H7 (cell line): ENCODE measurements at regions not wholly inside any gene's neighbourhood (a gene's known extent, or its start where the extent isn't known, plus 50 kb on each side); places are given as distances from the start of the nearest gene placed in this dataset.

ENCODE experiments used
- DNase-seq: peaks from one replicate; pipeline ENCODE4 v3.0.0; 2012
- H3K27me3 ChIP-seq: 2 replicates; pipeline ENCODE4 v1.6.0; 2011; ENCODE audit warnings: mild to moderate bottlenecking, low read length; ENCODE audit not compliant: control insufficient read depth, insufficient read depth
- H3K36me3 ChIP-seq: replicated peaks from 2 replicates; pipeline ENCODE4 v1.5.1; 2011; ENCODE audit warnings: low read length; ENCODE audit not compliant: control insufficient read depth, insufficient read depth
- H3K4me3 ChIP-seq: 2 replicates; pipeline ENCODE4 v1.5.1; 2011; ENCODE audit warnings: low read depth, mild to moderate bottlenecking, control low read depth, low read length, moderate library complexity; ENCODE audit not compliant: insufficient read depth

DNA sequence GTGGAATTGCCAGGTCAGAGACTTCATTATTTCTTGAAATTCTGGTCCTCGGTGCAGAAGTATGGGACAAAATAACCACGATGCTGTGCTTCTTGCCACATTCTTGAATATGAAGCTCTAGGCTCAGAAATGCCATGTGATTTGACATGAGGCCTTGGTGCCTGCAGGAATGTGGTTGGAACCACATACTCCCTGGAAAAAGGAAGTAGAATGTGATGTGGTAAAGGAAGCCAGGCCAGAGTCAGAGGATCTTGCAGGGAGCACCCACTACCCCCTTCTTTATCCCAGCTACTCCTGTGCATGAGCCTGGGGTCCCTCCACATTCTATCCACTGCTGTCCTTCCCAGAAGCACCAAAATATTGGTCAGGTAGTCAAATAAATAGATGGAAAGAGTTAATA, 80.9 kb downstream of the FOXD1 start:
- DNase-seq = no peak
- H3K4me3 ChIP-seq = no peak overlapping the region
- H3K36me3 ChIP-seq = no peaks in the 10 kb centered on the region
- H3K27me3 ChIP-seq = no peaks in the 10 kb centered on the region

DNA sequence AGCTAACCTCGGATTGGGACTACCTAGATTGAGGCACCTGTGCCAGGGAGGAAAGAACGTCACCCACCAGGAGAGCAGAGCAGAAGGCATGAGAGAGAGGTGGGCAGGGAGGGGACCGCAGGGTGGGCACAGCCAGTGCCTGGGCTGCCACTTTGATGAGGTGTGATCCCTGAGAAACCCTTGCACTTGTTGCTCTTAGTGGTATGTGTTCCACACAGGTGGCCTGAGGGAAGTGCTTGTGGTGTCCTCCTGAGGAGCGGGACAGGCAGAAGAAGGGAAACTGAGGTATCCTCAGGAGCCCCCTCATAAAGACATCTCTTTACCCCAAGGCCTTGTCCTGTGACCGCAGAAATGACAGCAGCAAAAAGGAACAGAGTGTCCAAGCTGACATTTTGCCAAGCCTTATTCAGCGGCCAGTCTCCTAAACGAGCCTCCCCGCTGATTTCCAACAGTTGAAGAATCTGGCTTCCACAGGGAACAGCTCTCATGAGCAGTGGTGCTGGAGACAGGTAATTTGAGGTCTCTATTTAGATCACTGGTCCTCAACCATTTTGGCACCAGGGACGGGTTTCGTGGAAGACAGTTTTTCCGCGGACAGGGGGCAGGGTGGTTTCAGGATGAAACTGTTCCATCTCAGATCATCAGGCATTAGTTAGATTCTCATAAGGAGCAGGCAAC, 82.4 kb downstream of the FOXD1 start:
- Histone ChIP-seq H3K27me3 (no peaks in the 10 kb centered on the region), H3K36me3 (no peaks in the 10 kb centered on the region), H3K4me3 (no peak overlapping the region)
- DNase-seq = no peak

DNA sequence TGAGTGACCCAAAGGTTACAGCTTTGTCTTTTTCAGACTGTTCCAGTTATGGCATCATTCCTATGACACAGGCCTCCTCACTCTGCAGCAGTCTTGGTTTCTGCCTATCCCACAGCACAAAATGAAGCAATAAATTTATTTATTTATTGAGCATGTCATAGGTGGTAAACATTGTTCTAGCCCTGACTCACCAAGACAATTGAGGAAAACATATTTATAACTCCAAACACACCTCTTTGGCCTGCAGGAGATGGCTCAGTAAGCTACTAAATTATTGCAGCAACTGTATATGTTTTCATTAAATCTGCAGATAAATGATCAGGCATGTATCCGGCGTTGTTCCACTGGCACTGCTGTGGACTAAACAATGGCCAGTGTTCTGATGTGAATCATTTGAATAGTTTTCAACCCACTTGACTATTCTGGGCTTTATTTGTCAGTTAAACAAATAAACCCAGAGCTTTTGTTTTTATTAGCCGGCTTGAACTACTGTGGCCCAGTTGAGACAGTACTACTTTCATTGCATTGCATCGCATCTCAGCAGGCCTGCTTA, 83.2 kb downstream of the FOXD1 start:
- Histone ChIP-seq H3K27me3 (no peaks in the 10 kb centered on the region), H3K4me3 (no peak overlapping the region), H3K36me3 (no peaks in the 10 kb centered on the region)
- no peak for DNase-seq

DNA sequence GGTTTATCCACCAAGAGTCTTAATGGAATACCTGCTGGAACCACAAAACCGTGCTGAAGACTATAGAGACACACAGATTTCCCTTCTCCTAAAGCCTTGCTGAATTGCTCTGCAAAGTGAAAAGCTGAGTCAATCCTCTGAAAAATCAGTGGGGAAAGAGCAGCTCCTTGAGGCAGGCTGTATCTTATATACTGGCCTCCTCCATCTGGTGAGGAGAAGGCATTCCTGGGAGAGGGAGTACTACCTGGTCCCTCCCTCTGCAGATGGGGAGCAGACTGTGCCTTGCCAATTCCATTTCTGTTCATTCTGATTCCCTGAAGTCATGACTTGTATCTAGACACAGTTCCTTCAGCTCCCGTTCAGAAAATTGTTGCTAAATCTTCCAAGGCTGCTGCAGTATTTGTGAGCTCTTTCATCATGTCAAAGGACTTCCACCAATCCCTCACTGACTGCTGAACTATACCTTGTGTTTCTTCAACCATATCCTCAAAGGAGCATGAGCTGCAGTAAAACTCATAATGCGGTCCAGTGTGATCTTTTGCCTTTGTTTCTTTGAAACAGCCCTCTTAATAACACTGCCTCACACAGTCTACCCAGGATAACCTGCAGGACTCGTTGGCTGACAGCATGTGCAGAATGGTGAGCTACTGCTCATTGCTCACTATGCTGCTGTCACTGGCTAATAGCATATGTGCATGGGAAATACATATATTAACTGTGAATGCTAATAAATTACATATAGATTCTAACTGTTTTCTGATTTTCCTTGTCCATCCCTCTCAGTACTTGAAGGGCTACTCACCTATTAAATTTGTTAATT, 84.5 kb downstream of the FOXD1 start:
- Histone ChIP-seq H3K27me3 (no peaks in the 10 kb centered on the region), H3K4me3 (no peak overlapping the region), H3K36me3 (no peaks in the 10 kb centered on the region)
- DNase-seq = no peak

DNA sequence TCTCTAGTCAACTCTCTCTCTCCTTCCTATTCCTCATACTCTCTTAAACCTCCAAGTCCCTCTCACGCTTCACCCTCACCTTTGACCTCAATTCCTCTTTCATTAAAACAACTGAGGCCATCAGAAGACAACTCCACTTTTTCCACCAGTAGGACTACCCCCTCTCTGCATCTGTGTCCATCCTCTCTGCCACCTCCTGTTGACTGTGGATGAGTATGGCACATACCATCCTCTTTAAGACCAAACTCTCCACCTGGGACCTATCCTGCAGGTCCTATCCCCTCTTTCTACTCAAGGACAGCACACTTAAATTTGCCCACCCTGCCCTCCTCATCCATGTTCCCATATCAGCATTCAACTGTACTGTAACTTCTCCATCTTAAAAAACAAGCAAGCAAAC, 89.2 kb downstream of the FOXD1 start:
- no peak overlapping the region for H3K4me3 ChIP-seq
- no peaks in the 10 kb centered on the region for H3K36me3 ChIP-seq
- DNase-seq = no peak

DNA sequence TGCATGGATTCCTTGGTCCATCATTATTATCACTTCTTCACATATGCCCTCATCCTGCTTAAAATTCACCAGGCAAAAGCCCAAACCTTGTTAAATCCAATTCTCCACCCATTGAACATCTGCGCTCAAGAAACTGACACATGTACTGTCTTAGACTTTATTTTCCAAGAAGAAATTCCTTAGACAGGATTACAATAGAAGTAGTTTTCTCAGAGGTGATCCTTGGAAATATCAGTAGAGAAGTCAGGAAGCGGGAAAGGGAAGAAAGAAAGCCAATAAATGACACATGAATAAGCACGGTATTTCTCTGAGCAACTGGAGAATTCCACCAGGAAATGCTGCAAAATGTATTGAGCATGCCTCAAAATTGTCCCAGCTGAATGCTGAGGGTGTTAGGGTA, 90.2 kb downstream of the FOXD1 start:
- no peaks in the 10 kb centered on the region for H3K36me3 ChIP-seq
- H3K4me3 ChIP-seq = no peak overlapping the region
- DNase-seq = no peak
- H3K27me3 ChIP-seq = no peaks in the 10 kb centered on the region

More for the DNA sequence above, 89.2 kb downstream of the FOXD1 start:
- H3K27me3 ChIP-seq = no peaks in the 10 kb centered on the region

DNA sequence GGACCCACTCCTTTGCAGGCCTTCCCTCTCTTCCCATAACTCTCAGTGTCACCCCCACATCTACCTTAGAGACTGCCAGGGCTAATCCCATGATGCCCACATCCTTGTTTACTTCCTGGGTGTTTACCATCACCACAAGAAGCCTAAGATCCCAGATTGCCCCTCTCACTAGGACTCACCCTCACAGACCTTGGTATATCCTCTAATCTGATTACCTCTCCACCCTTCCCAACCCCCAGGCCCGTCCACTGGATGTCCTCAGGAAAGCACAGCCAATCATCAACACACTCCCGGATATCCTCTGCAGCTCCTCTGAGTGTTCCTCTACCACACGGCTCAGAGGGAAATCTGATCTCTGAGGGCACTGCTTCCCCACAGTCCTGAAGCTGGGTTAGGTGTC, 91.0 kb downstream of the FOXD1 start:
- no peaks in the 10 kb centered on the region for H3K27me3 ChIP-seq
- H3K4me3 ChIP-seq = no peak overlapping the region
- H3K36me3 ChIP-seq = no peaks in the 10 kb centered on the region
- no peak for DNase-seq

DNA sequence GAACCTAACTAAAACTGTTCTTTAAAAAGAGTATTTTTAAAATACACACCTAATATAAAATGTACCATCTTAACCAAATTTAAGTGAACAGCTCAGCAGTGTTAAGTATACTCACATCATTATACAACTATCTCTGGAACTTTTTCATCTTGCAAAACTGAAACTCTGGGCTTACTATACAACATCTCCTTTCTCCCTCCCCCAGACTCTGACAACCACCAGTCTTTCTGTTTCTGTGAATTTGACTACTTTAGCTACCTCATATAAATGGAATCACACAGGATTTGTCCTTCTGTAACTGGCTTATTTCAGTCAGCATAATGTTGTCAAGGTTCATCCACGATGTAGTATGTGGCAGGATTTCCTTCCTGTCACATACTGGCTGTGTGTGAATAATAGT, 93.5 kb downstream of the FOXD1 start:
- DNase-seq = no peak
- Histone ChIP-seq H3K4me3 (no peak overlapping the region), H3K27me3 (no peaks in the 10 kb centered on the region), H3K36me3 (no peaks in the 10 kb centered on the region)

DNA sequence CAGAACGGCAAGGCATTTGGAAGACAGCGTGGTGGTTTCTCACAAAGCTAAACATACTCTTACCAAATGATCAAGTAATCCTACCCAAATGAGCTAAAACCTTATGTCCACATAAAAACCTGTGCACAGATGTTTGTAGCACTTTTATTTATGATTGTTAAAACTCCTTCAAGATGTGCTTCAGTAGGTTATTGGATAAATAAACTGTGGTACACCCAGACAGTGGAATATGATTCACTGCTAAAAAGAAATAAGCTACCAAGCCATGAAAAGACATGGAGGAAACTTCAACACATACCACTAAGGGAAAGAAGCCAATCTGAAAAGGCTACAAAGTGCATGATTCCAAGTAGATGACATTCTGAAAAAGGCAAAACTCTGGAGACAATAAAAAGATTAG, 94.2 kb downstream of the FOXD1 start:
- no peak overlapping the region for H3K4me3 ChIP-seq
- no peaks in the 10 kb centered on the region for H3K27me3 ChIP-seq
- DNase-seq = no peak
- H3K36me3 ChIP-seq = no peaks in the 10 kb centered on the region

DNA sequence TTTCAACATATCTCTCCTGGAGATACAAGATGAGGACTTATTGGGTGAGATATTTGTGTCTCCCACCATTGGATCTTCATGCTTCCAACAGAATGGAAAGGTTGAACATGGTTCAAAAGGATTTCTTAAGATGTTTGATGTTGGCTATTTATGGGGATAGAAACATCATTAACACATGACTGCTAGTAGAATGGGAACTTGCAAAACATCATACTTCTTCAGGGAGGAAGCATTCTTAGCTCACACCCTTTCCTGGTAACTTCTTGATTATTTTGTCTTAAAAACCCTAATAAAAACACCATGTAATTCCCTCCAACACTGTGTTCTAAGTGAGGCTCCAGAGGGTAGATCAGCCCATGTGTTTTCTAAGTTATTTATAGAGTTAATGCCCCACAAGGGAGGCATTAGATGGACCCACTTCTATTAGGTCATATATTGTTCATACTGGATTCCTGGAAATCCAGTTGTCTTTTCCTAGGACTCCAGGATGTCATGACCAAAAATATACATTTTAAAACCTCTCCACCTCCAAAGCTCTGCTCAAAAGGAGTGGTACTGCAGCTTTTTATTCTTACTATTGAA, 95.8 kb downstream of the FOXD1 start:
- Histone ChIP-seq H3K27me3 (no peaks in the 10 kb centered on the region), H3K36me3 (no peaks in the 10 kb centered on the region), H3K4me3 (no peak overlapping the region)
- DNase-seq = no peak

DNA sequence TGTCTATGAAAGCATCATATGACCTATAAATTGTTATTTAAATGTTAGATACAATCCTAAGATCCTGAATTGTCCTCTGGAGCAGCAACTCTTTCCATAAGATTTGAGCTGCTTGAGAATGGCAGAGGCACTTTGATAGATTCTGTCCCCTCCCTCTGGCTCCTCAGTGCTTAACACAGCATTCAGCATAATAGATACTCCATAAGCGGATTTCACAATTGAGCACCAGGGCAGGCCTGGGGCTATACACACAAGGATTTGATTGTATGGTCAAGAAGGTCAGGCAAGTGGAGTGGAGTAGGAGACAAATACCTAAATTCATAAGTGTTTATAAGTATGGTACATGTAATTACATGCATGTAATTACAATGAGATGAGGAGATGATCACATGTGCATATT, 96.3 kb downstream of the FOXD1 start:
- no peak for DNase-seq
- no peaks in the 10 kb centered on the region for H3K36me3 ChIP-seq
- no peak overlapping the region for H3K4me3 ChIP-seq
- no peaks in the 10 kb centered on the region for H3K27me3 ChIP-seq

DNA sequence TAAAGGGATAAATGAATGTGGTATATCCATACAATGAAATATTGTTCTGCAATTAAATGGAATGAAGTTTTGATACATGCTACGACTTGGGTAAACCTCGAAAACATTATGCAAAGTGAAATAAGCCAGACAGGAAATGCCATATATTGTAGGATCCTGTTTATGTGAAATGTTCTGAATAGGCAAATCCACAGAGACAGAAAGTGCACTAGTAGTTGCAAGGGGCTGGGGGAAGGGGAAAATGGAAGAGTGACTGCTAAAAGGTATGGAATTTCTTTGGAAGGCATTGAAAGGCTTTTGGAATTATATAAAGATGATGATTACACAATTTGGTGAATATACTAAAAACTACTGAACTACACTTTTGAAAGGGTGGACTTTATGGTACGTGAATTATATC, 97.0 kb downstream of the FOXD1 start:
- Histone ChIP-seq H3K27me3 (no peaks in the 10 kb centered on the region), H3K4me3 (no peak overlapping the region), H3K36me3 (no peaks in the 10 kb centered on the region)
- DNase-seq = no peak

DNA sequence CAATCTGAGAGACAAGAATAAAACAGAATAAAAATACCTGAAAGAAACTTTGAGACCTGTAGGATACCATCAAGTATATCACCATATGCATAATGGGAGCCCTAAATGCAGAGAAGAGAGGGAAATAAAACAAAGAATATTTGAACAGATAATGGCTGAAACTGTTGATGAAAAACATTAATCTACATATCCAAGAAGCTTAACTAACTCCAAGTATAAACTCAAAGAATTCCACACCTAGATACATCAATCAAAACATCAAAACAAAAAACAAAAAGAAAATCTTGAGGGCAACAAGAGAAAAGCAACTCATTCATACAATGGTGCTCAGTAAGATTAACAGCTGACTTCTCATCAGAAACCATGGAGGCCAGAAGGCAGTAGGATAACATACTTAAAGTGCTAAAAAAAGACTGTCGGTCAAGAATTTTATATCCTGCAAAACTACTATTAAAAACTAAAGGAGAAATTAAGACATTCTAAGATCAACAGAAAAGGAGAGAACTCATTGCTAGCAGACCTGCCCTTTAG, 101.6 kb downstream of the FOXD1 start:
- Histone ChIP-seq H3K36me3 (no peaks in the 10 kb centered on the region), H3K27me3 (no peaks in the 10 kb centered on the region), H3K4me3 (no peak overlapping the region)
- DNase-seq = no peak

DNA sequence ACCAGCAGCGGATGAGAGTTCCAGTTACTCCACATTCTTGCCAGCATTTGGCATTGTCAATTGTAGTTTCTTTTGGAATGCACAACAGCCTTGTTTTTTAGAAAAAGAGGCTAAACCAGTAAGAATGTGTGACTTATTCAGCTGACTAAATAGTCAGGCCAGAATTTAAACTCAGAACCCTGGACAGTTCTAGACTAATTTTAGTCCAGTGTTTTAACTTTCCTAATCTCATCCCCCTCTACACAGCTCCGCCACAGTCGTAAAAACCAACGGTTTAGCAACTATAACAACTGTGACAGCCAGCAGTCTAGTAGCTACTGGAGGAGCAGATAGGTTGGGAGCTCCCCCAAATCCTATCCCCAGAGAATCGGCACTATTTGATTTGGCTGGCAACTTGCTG, 103.7 kb downstream of the FOXD1 start:
- H3K4me3 ChIP-seq = no peak overlapping the region
- no peaks in the 10 kb centered on the region for H3K36me3 ChIP-seq
- no peaks in the 10 kb centered on the region for H3K27me3 ChIP-seq
- no peak for DNase-seq

DNA sequence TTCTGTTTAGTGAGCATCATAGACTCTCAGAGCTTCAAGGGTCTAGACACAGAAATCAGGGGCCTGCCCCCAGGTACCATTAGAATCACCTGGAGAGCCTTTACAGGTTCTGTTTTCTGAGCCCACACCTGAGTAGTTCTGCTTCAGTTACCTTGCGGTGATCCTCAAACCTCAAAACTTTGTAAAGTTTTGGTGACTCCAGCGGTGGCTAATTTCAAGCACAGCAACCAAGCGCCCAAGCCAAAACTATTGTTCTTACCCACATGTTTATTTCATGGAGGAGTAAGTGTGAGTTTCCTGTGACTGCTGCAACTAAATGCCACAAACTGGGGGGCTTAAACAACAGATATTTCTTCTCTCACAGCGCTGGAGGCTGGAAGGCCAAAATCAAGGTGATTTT, 108.9 kb downstream of the FOXD1 start:
- DNase-seq = no peak
- Histone ChIP-seq H3K4me3 (no peak overlapping the region), H3K36me3 (no peaks in the 10 kb centered on the region), H3K27me3 (no peaks in the 10 kb centered on the region)
